Fibroblast of pulmonary artery (primary cell): ENCODE measurements at regions not wholly inside any gene's neighbourhood (a gene's known extent, or its start where the extent isn't known, plus 50 kb on each side); places are given as distances from the start of the nearest gene placed in this dataset.

ENCODE experiments used
- DNase-seq: peaks from one replicate; pipeline ENCODE4 v3.0.0-alpha.2; 2010; ENCODE audit warnings: low read depth
- H3K4me3 ChIP-seq: replicated peaks from 2 replicates; pipeline ENCODE4 v1.5.1; 2011; ENCODE audit warnings: low read depth, mild to moderate bottlenecking, control low read depth, low read length, moderate library complexity
- CTCF ChIP-seq: IDR thresholded peaks from 2 replicates; pipeline ENCODE4 v1.5.1; 2011; ENCODE audit warnings: mild to moderate bottlenecking, control low read depth, low read length, inconsistent platforms; ENCODE audit errors: missing control alignments

DNA sequence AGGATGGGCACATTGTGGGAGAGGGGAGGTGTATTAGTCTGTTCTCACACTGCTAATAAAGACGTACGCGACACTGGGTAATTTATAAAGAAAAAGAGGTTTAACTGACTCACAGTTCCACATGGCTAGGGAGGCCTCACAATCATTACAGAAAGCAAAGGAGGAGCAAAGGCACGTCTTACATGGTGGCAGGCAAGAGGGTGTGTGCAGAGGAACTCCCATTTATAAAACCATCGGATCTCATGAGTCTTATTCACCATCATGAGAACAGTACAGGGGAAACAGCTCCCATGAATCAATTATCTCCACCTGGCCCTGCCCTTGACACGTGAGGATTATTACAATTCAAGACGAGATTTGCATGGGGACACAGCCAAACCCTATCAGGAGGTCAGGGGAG lies 266.7 kb downstream of the HAUS1 start:
- no peak for TF ChIP-seq CTCF
- no peak overlapping the region for H3K4me3 ChIP-seq
- no peak for DNase-seq

- H3K4me3 ChIP-seq, result no peak overlapping the region
- TF ChIP-seq CTCF, result no peak
- DNase-seq, result no peak
Observed at GRCh38 chr18:46372670-46373069, 268.5 kb downstream of the HAUS1 start.

GRCh38 chr18:46373131-46373530 lies 268.9 kb downstream of the HAUS1 start:
- H3K4me3 ChIP-seq, result no peak overlapping the region
- DNase-seq, result no peak
- TF ChIP-seq CTCF, result no peak

GRCh38 chr18:46373791-46374190 lies 269.6 kb downstream of the HAUS1 start:
- no peak for TF ChIP-seq CTCF
- no peak for DNase-seq

GRCh38 chr18:46374850-46375249 lies 270.7 kb downstream of the HAUS1 start:
- DNase-seq, result no peak
- no peak overlapping the region for H3K4me3 ChIP-seq
- no peak for TF ChIP-seq CTCF

More at GRCh38 chr18:46373791-46374190, 269.6 kb downstream of the HAUS1 start:
- no peak overlapping the region for H3K4me3 ChIP-seq

- H3K4me3 ChIP-seq, result no peak overlapping the region
Observed at GRCh38 chr18:46377557-46377956, 273.4 kb downstream of the HAUS1 start.

More at GRCh38 chr18:46377557-46377956, 273.4 kb downstream of the HAUS1 start:
- no peak for TF ChIP-seq CTCF
- DNase-seq, result no peak
